ENCODE measurements at regions not wholly inside any gene's neighbourhood (a gene's known extent, or its start where the extent isn't known, plus 50 kb on each side); places are given as distances from the start of the nearest gene placed in this dataset.

- TF ChIP-seq SIN3A (IDR thresholded peaks at IDR 0.05; ENCODE audit: borderline replicate concordance, insufficient read depth, low read length) (no peak), TAF1 (IDR thresholded peaks at IDR 0.05; ENCODE audit: borderline replicate concordance, insufficient read depth, low read length) (no peak), FOXP2 (optimal IDR thresholded peaks at IDR 0.05; ENCODE audit: borderline replicate concordance, extremely low read depth, extremely low read length, insufficient read depth) (no peak), POLR2AphosphoS5 (IDR thresholded peaks at IDR 0.05; ENCODE audit: low read depth, low read length) (no peak), REST (IDR thresholded peaks at IDR 0.05; ENCODE audit: insufficient read depth in 1 of 2, low read depth in 2 of 2, low read length in 2 of 2) (no peak)
Observed at GRCh38 chr2:216306868-216307267, 65.4 kb downstream of the MARCHF4 start.

GRCh38 chr2:216305574-216305973 is 66.7 kb downstream of the MARCHF4 start:
- no peak for TF ChIP-seq REST (IDR thresholded peaks at IDR 0.05; ENCODE audit: insufficient read depth in 1 of 2, low read depth in 2 of 2, low read length in 2 of 2)
- TF ChIP-seq SIN3A (IDR thresholded peaks at IDR 0.05; ENCODE audit: borderline replicate concordance, insufficient read depth, low read length): no peak
- TF ChIP-seq FOXP2 (optimal IDR thresholded peaks at IDR 0.05; ENCODE audit: borderline replicate concordance, extremely low read depth, extremely low read length, insufficient read depth): no peak
- TF ChIP-seq TAF1 (IDR thresholded peaks at IDR 0.05; ENCODE audit: borderline replicate concordance, insufficient read depth, low read length): no peak
- TF ChIP-seq POLR2AphosphoS5 (IDR thresholded peaks at IDR 0.05; ENCODE audit: low read depth, low read length): no peak

GRCh38 chr2:216302981-216303676 is 69.2 kb downstream of the MARCHF4 start:
- TF ChIP-seq REST (IDR thresholded peaks at IDR 0.05; ENCODE audit: insufficient read depth in 1 of 2, low read depth in 2 of 2, low read length in 2 of 2): peak in 1 of 2 experiments; percentile 71; a peak in 1 of 4 replicates
- no peak for TF ChIP-seq TAF1 (IDR thresholded peaks at IDR 0.05; ENCODE audit: borderline replicate concordance, insufficient read depth, low read length)

GRCh38 chr2:216300906-216301305 is 71.4 kb downstream of the MARCHF4 start:
- no peak for TF ChIP-seq TAF1 (IDR thresholded peaks at IDR 0.05; ENCODE audit: borderline replicate concordance, insufficient read depth, low read length)
- no peak for TF ChIP-seq REST (IDR thresholded peaks at IDR 0.05; ENCODE audit: insufficient read depth in 1 of 2, low read depth in 2 of 2, low read length in 2 of 2)
- no peak for TF ChIP-seq POLR2AphosphoS5 (IDR thresholded peaks at IDR 0.05; ENCODE audit: low read depth, low read length)
- no peak for TF ChIP-seq FOXP2 (optimal IDR thresholded peaks at IDR 0.05; ENCODE audit: borderline replicate concordance, extremely low read depth, extremely low read length, insufficient read depth)

GRCh38 chr2:216299588-216299987 is 72.7 kb downstream of the MARCHF4 start:
- TF ChIP-seq FOXP2 (optimal IDR thresholded peaks at IDR 0.05; ENCODE audit: borderline replicate concordance, extremely low read depth, extremely low read length, insufficient read depth) (no peak), REST (IDR thresholded peaks at IDR 0.05; ENCODE audit: insufficient read depth in 1 of 2, low read depth in 2 of 2, low read length in 2 of 2) (no peak), TAF1 (IDR thresholded peaks at IDR 0.05; ENCODE audit: borderline replicate concordance, insufficient read depth, low read length) (no peak), SIN3A (IDR thresholded peaks at IDR 0.05; ENCODE audit: borderline replicate concordance, insufficient read depth, low read length) (no peak), POLR2AphosphoS5 (IDR thresholded peaks at IDR 0.05; ENCODE audit: low read depth, low read length) (no peak)

Measured in PFSK-1 (cell line).